ENCODE measurements at regions not wholly inside any gene's neighbourhood (a gene's known extent, or its start where the extent isn't known, plus 50 kb on each side); places are given as distances from the start of the nearest gene placed in this dataset.

GRCh38 chr4:22984390-22984789, 291.7 kb downstream of the GBA3 start:
- DNase-seq (ENCODE audit: low read depth): no peak

DNA sequence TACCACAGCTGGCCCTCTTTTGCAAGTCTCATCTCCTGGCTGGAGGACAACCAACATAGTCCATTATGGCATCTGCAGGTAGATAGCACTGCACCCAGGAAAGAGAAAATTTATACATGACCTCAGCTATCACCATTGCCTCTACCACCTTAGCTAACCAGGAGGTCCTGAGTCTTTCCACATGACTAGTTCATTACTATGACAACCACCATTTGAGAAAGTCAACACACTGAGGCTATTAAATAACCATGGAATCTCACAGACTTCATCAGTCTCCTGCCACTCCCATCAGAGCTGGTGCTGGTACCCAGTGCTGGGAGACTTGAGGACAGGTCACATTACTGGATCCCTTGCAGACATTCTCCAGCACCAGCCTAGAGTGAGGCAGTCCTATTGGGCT, 285.9 kb downstream of the GBA3 start:
- DNase-seq (ENCODE audit: low read depth): no peak

DNA sequence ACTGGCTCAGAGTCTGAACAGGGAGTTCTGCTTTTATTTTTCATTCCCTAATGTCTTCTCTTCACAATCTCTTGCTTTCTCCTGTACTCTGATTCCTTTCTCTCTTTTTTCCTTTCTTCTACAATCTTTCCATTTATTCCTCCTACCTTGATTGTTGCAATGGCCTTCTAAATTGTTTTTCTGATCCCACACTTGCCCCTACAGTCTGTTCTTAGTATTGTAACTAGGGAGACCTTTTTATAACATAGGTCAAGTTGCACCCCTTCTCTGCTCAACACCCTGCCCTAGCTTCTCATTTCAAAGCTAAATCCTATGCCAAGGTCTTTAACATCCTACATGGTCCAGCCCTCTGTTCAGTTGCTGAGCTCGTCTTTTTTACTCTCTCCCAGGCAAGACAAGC, 277.9 kb downstream of the GBA3 start:
- no peak for DNase-seq (ENCODE audit: low read depth)

DNA sequence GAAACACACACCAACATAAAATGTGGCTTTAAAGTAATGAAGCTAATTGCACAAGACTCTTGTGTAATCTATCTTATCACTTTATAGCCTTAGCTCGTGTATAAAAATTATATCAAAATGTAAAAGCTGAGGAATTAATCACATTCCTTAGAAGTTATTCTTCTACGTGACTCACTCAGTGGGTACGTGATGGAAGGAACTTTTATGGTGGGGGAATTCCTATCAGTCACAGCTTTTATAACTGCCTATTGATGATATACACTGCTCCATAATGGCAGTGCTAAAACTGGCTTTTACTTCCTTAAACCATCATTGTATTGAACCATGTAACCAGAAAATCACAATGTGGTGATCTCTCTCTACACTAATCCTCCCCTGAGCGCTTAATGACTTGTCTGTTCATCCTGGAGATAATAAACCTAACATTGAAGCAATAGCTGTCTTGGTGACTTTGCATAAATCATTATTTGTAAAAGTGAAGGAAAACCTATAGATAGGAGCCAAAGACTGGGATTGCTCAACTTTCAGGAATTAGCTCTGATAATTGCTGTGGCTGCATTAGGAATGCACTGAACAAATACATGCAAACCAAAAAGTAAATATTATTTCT, 276.7 kb downstream of the GBA3 start:
- DNase-seq (ENCODE audit: low read depth): peak; percentile 64

GRCh38 chr4:22962295-22962694, 269.6 kb downstream of the GBA3 start:
- DNase-seq (ENCODE audit: low read depth): peak; percentile 32

DNA sequence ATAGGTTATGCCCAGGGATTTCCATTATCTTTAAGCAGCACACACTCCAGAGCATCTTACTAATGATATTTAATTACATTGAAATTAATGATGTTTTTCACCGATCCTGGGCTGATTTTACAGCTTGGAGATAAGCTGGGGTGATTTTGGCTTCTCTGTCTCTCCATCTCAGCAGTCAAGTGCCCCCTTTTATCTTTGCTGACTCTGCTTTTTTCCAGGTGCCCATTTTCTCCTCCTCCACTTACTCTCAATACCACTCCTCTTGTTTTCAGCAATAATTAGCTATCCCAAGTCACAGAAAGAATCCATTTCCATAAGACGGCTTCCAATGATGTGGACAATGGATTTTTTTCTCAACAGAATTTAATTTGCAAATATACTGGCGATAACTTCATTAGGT, 266.7 kb downstream of the GBA3 start:
- no peak for DNase-seq (ENCODE audit: low read depth)

- no peak for DNase-seq (ENCODE audit: low read depth)
These were observed 265.1 kb downstream of the GBA3 start for GRCh38 chr4:22957774-22958309.

- no peak for DNase-seq (ENCODE audit: low read depth)
These were observed 256.6 kb downstream of the GBA3 start for GRCh38 chr4:22949161-22949855.

- DNase-seq (ENCODE audit: low read depth): no peak
These were observed 255.1 kb downstream of the GBA3 start for GRCh38 chr4:22947851-22948250.

DNA sequence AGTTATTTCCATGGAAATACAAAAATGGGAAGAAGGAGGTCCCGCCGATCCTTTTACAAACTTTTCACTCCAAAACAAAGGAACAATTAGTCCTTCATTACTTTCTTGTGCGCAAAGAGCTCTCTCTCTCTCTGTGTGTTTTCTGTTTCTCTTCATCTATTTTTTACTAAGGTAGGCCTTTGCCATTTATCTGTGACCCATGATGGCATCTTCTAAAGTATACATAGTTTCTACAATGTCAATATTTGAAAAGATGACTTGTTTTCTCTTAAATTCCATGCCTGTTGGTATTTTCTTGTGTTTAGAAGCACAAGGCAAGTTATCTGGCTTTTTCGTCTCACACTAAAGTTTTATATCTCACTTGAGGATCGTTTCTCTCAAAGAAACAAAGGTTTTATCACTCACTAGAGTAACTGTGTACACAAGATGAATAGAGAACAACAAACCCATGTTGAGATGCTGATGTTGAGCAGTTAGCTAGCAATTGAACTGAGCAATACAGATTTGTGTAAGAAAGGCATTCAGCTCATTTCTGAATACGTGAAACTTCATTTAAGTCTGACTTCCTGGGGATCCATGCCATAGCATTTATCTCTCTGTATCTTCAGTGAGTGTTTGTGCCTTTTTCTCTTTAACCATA, 250.3 kb downstream of the GBA3 start:
- DNase-seq (ENCODE audit: low read depth): no peak

DNA sequence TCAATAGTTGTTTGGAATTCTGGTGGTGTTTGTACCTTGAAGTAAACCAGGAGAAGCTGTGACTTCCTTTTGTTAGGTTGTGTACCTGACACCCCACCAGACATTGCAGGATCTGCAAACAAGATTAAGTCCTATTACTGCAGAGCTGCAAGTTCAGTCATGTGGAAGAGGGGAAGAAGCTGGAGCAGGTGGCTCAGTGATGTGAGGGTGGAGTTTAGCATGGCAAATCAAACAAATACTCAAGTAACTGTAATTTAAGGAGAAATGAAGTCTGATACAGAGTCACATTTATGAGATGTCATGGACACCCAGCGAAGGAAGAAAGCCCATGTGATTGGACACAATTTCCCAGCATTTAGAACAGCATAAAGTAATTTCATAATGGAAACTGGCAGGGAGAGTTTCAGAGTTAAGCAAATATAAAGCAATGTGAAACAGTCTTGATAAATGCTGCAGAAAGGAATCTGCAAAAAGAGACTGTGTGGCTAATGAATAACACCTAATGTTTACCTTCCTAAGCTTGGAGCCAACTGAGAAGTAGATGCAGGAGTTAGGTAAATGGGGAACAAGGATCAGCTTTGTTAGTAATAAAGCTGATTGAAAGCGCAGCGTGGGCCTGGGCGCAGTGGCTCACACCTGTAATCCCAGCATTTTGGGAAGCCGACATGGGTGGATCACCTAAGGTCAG, 249.1 kb downstream of the GBA3 start:
- DNase-seq (ENCODE audit: low read depth): no peak

DNA sequence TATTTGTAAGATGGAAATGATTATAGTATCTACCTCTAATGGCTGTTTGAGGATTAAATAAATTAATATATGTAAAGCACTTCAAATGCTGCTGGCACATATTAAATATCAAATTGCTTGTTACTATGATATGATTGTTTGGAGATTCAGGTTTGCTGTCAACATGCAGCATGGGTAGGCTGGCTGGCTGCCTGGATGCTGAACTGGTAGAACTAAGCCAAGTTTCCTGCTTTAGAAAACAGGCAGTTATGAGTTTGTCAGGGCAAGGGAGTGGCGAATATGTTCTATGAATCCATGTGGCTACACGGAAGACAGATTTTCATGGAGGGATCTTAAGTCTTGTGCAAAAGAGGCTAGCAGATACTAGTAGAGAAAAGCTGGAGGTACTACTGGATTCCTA, 239.6 kb downstream of the GBA3 start:
- no peak for DNase-seq (ENCODE audit: low read depth)

- DNase-seq (ENCODE audit: low read depth): no peak
These were observed 229.7 kb downstream of the GBA3 start for GRCh38 chr4:22922426-22922825.

GRCh38 chr4:22921936-22922335, 229.2 kb downstream of the GBA3 start:
- no peak for DNase-seq (ENCODE audit: low read depth)

GRCh38 chr4:22911285-22911684, 218.5 kb downstream of the GBA3 start:
- DNase-seq (ENCODE audit: low read depth): no peak

GRCh38 chr4:22910200-22910599, 217.5 kb downstream of the GBA3 start:
- no peak for DNase-seq (ENCODE audit: low read depth)

DNA sequence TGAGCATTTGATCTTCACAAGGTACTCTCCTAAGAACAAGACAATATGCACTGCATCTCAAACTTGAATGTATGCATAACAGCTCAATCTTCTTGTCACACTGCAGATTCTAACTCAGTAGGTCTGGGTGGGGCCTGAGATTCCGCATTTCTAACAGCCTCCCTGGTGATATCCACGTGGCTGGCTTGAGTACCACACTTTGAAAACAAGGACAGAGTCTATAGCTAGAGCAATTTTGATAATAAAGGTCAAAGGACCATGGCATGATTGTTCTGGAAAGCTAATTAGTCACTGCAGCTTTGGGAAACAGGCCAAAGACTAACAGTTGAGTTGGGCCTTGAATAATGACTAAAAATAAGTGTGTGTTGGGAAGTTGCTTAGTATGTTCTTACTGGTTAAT, 213.3 kb downstream of the GBA3 start:
- no peak for DNase-seq (ENCODE audit: low read depth)

- DNase-seq (ENCODE audit: low read depth): no peak
These were observed 211.2 kb downstream of the GBA3 start for GRCh38 chr4:22903913-22904312.

DNA sequence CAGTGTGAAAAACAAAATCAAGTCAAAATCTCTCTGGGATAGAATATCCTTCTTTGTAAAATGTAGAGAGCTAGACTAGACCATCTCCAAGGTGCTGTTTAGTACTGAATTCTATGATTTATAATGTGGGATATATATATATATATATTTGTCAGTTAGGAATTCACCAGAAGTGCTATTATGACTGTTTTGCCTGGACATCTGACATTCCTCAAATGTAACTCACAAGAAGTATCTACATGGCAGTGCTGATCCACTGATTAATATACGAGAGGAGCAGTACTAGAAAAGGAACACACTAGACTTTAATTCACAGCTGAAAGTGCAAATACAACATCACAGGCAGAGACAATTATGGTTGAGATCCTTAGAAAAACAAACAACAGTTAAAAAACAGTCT, 208.9 kb downstream of the GBA3 start:
- DNase-seq (ENCODE audit: low read depth): no peak

- DNase-seq (ENCODE audit: low read depth): no peak
These were observed 208.1 kb downstream of the GBA3 start for GRCh38 chr4:22900876-22901275.

GRCh38 chr4:22897520-22898108, 204.9 kb downstream of the GBA3 start:
- DNase-seq (ENCODE audit: low read depth): peak; percentile 14

GRCh38 chr4:22895482-22895881, 202.7 kb downstream of the GBA3 start:
- DNase-seq (ENCODE audit: low read depth): no peak

Measured in HT1080 (cell line).